Panc1 (cell line): ENCODE measurements at regions not wholly inside any gene's neighbourhood (a gene's known extent, or its start where the extent isn't known, plus 50 kb on each side); places are given as distances from the start of the nearest gene placed in this dataset.

Experiments
- ATAC-seq: fragments of 200-7000 bp; cut with Tn5 transposase; 2 replicates; pipeline ENCODE4 v1.9.1; 2020; ENCODE audit warnings: mild to moderate bottlenecking, moderate library complexity
- BruUV-seq: library from RNA; stranded (reverse); fragments of 400-500 nt; replicated peaks from 2 replicates; lab custom pipeline; 2021; lab: Mats Ljungman, UMichigan
- CTCF ChIA-PET: fragments of 300-600 bp; sonication (Branson Sonifier 250); formaldehyde crosslinking; loops from one replicate; lab custom pipeline; 2022; ENCODE audit warnings: antibody characterized with exemption; lab: Charles Lee
- POLR2A ChIA-PET: fragments of 300-600 bp; sonication (Branson Sonifier 250); formaldehyde crosslinking; loops from one replicate; lab custom pipeline; 2022; ENCODE audit warnings: antibody characterized with exemption; lab: Charles Lee
- DNase-seq: peaks from one replicate; pipeline ENCODE4 v3.0.0-alpha.2; 2010; ENCODE audit warnings: low read depth, low spot score
- H3K27ac ChIP-seq: 2 replicates; pipeline ENCODE4 v1.5.1; 2011; ENCODE audit warnings: mild to moderate bottlenecking, low read length, inconsistent platforms
- H3K27me3 ChIP-seq: fragments of 200-500 bp; sonication (Bioruptor generic); 2 replicates; pipeline ENCODE4 v1.6.0; 2014; ENCODE audit warnings: low read length, inconsistent platforms; ENCODE audit not compliant: control insufficient read depth, insufficient read depth
- H3K36me3 ChIP-seq: fragments of 200-500 bp; sonication (Bioruptor generic); 2 replicates; pipeline ENCODE4 v1.5.1; 2014; ENCODE audit warnings: inconsistent platforms, mild to moderate bottlenecking, low read length, moderate library complexity; ENCODE audit not compliant: control insufficient read depth, insufficient read depth
- H3K4me1 ChIP-seq: 2 replicates; pipeline ENCODE4 v1.5.1; 2011; ENCODE audit warnings: inconsistent platforms, mild to moderate bottlenecking, low read length, moderate library complexity; ENCODE audit not compliant: control insufficient read depth, insufficient read depth
- H3K4me3 ChIP-seq, 2 experiments: 2 replicates each; pipeline ENCODE4 v1.5.1; 2011 to 2012; ENCODE audit warnings: low read depth in 2 of 2, low read length in 2 of 2, mild to moderate bottlenecking in 2 of 2, inconsistent platforms in 1 of 2, moderate library complexity in 1 of 2
- H3K9me3 ChIP-seq: fragments of 200-500 bp; sonication (Bioruptor generic); 2 replicates; pipeline ENCODE4 v1.5.1; 2014; ENCODE audit warnings: low read depth, mild to moderate bottlenecking, inconsistent platforms, low read length, moderate library complexity; ENCODE audit not compliant: control insufficient read depth, insufficient read depth
- POLR2AphosphoS5 ChIP-seq: IDR thresholded peaks from 2 replicates; pipeline ENCODE4 v1.6.1; 2012; ENCODE audit warnings: mild to moderate bottlenecking, low read depth, low read length, moderate library complexity
- SIN3A ChIP-seq: IDR thresholded peaks from 2 replicates; pipeline ENCODE4 v1.6.1; 2012; ENCODE audit warnings: low read depth, mild to moderate bottlenecking, low read length, moderate library complexity, borderline replicate concordance; ENCODE audit not compliant: insufficient read depth
- TCF7L2 ChIP-seq: IDR thresholded peaks from 2 replicates; pipeline ENCODE4 v1.6.1; 2011; ENCODE audit warnings: mild to moderate bottlenecking, low read depth, low read length, inconsistent platforms
- in situ Hi-C: cut with HindIII; loops from 2 replicates; pipeline ENCODE4 v1.10.0; 2016; ENCODE audit warnings: low sequenced_read_pairs, low pct_unique_long_range_greater_than_20kb
- intact Hi-C: fragments of 100-400 bp; cut with micrococcal nuclease; formaldehyde crosslinking; loops from one replicate; pipeline ENCODE4 v1.10.0; 2022; ENCODE audit not compliant: unreplicated experiment
- TF ChIP-seq, protein P1 (sequence below): fragments of 450-650 bp; IDR thresholded peaks from 2 replicates; pipeline ENCODE4 v1.5.1; 2017; ENCODE audit warnings: mild to moderate bottlenecking
- TF ChIP-seq, protein P2 (sequence below), 2 experiments: IDR thresholded peaks; 2 replicates each; pipeline ENCODE4 v1.6.1; 2011 to 2012; ENCODE audit warnings: low read depth in 2 of 2, control low read depth in 1 of 2, low read length in 1 of 2, mild to moderate bottlenecking in 1 of 2, moderate library complexity in 1 of 2; ENCODE audit not compliant: insufficient read depth in 1 of 2

DNA sequence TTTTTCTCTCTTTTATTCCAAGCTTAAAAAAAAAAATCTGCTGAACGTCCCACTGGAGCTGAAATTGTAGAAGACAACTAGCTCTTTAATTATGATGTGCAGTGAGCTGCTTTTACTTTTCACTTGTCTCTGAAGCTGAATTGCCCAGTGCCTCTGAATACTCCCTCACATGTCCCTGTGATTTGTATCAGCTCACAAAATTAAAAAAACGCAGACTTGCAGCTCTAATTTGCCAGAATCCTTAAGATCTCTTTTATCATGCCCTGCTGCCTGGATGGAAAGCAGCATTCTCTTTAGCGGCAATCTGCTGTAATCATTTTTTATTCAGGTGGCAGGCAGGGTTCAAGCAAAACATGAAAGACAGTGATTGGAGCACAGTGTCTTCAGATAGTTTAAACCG lies 443.8 kb upstream of the SPTLC3 start:
- TF ChIP-seq POLR2AphosphoS5 = no peak
- TF ChIP-seq SIN3A = no peak
- TF ChIP-seq, protein P1, sequence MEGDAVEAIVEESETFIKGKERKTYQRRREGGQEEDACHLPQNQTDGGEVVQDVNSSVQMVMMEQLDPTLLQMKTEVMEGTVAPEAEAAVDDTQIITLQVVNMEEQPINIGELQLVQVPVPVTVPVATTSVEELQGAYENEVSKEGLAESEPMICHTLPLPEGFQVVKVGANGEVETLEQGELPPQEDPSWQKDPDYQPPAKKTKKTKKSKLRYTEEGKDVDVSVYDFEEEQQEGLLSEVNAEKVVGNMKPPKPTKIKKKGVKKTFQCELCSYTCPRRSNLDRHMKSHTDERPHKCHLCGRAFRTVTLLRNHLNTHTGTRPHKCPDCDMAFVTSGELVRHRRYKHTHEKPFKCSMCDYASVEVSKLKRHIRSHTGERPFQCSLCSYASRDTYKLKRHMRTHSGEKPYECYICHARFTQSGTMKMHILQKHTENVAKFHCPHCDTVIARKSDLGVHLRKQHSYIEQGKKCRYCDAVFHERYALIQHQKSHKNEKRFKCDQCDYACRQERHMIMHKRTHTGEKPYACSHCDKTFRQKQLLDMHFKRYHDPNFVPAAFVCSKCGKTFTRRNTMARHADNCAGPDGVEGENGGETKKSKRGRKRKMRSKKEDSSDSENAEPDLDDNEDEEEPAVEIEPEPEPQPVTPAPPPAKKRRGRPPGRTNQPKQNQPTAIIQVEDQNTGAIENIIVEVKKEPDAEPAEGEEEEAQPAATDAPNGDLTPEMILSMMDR = no peak
- TF ChIP-seq, protein P2, sequence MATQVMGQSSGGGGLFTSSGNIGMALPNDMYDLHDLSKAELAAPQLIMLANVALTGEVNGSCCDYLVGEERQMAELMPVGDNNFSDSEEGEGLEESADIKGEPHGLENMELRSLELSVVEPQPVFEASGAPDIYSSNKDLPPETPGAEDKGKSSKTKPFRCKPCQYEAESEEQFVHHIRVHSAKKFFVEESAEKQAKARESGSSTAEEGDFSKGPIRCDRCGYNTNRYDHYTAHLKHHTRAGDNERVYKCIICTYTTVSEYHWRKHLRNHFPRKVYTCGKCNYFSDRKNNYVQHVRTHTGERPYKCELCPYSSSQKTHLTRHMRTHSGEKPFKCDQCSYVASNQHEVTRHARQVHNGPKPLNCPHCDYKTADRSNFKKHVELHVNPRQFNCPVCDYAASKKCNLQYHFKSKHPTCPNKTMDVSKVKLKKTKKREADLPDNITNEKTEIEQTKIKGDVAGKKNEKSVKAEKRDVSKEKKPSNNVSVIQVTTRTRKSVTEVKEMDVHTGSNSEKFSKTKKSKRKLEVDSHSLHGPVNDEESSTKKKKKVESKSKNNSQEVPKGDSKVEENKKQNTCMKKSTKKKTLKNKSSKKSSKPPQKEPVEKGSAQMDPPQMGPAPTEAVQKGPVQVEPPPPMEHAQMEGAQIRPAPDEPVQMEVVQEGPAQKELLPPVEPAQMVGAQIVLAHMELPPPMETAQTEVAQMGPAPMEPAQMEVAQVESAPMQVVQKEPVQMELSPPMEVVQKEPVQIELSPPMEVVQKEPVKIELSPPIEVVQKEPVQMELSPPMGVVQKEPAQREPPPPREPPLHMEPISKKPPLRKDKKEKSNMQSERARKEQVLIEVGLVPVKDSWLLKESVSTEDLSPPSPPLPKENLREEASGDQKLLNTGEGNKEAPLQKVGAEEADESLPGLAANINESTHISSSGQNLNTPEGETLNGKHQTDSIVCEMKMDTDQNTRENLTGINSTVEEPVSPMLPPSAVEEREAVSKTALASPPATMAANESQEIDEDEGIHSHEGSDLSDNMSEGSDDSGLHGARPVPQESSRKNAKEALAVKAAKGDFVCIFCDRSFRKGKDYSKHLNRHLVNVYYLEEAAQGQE (IDR thresholded peaks at IDR 0.05; ENCODE audit: insufficient read depth in 1 of 2, low read depth in 2 of 2, low read length in 1 of 2) = no peak
- no peak for TF ChIP-seq TCF7L2
- BruUV-seq = no TSS peak
- ATAC-seq (no peak), DNase-seq (no peak)
- H3K36me3 ChIP-seq = no peaks in the 10 kb centered on the region
- ChIA-PET CTCF (no interaction called here), POLR2A (no interaction called here)
- no peak overlapping the region for H3K27ac ChIP-seq
- no peaks in the 10 kb centered on the region for H3K27me3 ChIP-seq
- intact Hi-C loops = no loop called here
- in situ Hi-C loops = no loop called here
- H3K4me3 ChIP-seq = no peak overlapping the region
- no peaks in the 10 kb centered on the region for H3K9me3 ChIP-seq
- no peaks in the 10 kb centered on the region for H3K4me1 ChIP-seq

DNA sequence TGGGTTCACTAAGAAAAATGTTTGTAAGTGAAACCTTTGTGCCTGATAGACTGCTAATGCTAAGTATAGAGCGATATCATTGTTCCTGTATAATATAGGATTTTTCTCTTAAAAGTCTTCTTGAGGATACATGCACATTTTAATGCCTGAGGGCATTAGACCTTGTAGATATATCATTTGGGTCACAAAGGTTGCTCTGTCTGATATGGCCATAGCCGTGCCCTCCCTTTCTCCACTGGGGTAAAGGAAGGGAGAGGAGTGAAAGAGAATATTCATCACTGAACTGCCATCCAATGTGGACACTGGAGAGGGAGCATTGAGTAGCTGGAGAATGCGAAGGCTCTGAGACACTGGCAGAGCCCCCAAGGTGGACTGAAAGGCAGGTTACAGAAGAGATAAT lies 442.2 kb upstream of the SPTLC3 start:
- intact Hi-C loops (no loop called here), in situ Hi-C loops (no loop called here)
- Histone ChIP-seq H3K9me3 (no peaks in the 10 kb centered on the region), H3K27me3 (no peaks in the 10 kb centered on the region), H3K4me3 (no peak overlapping the region), H3K27ac (no peak overlapping the region), H3K36me3 (no peaks in the 10 kb centered on the region), H3K4me1 (no peaks in the 10 kb centered on the region)
- DNase-seq = no peak
- TF ChIP-seq, protein P2 (IDR thresholded peaks at IDR 0.05; ENCODE audit: insufficient read depth in 1 of 2, low read depth in 2 of 2, low read length in 1 of 2) = no peak
- TF ChIP-seq, protein P1 = no peak
- no peak for TF ChIP-seq TCF7L2
- ChIA-PET POLR2A (no interaction called here), CTCF (no interaction called here)
- no peak for ATAC-seq
- BruUV-seq = no TSS peak
